Lower leg skin (tissue), 3 donors: ENCODE measurements at regions not wholly inside any gene's neighbourhood (a gene's known extent, or its start where the extent isn't known, plus 50 kb on each side); places are given as distances from the start of the nearest gene placed in this dataset.

Source experiments
- CTCF ChIP-seq, 3 donors: fragments of 450-650 bp; IDR thresholded peaks; one replicate each; pipeline ENCODE4 v1.5.1; 2016; ENCODE audit warnings: antibody characterized with exemption in 3 of 3, mild to moderate bottlenecking in 3 of 3, moderate library complexity in 2 of 3
- POLR2A ChIP-seq, 2 donors: fragments of 450-650 bp; IDR thresholded peaks; one replicate each; pipeline ENCODE4 v1.6.1; 2016 to 2017; ENCODE audit warnings: antibody characterized with exemption in 2 of 2, mild to moderate bottlenecking in 1 of 2, moderate library complexity in 1 of 2

GRCh38 chr6:153334121-153334520 is 203.0 kb upstream of the RGS17 start:
- no peak for TF ChIP-seq CTCF (IDR thresholded peaks at IDR 0.05)
- no peak for TF ChIP-seq POLR2A (IDR thresholded peaks at IDR 0.05)
